IgD-negative memory B cell (primary cell): ENCODE measurements at regions not wholly inside any gene's neighbourhood (a gene's known extent, or its start where the extent isn't known, plus 50 kb on each side); places are given as distances from the start of the nearest gene placed in this dataset.
"Not testable (repeated sequence)": the region's sequence is repeated elsewhere in the genome, so short reads cannot be mapped to it uniquely, and the experiment has no call there.

ENCODE experiments used
- H3K27ac Mint-ChIP-seq, 3 donors: one replicate each; pipeline ENCODE4 v1.8.0; 2020 to 2022; ENCODE audit warnings: mild to moderate bottlenecking in 3 of 3, mixed read lengths in 3 of 3, moderate library complexity in 1 of 3
- H3K27me3 Mint-ChIP-seq: one replicate; pipeline ENCODE4 v1.8.0; 2021; ENCODE audit warnings: mixed read lengths
- H3K36me3 Mint-ChIP-seq: one replicate; pipeline ENCODE4 v1.8.0; 2020; ENCODE audit warnings: mild to moderate bottlenecking, mixed read lengths
- H3K4me1 Mint-ChIP-seq, 3 donors: one replicate each; pipeline ENCODE4 v1.8.0; 2020 to 2022; ENCODE audit warnings: mixed read lengths in 3 of 3, mild to moderate bottlenecking in 1 of 3
- H3K4me3 Mint-ChIP-seq, 4 donors: one replicate each; pipeline ENCODE4 v1.8.0; 2020 to 2022; ENCODE audit warnings: mild to moderate bottlenecking in 4 of 4, mixed read lengths in 4 of 4, moderate library complexity in 3 of 4
- H3K9me3 Mint-ChIP-seq, 3 donors: one replicate each; pipeline ENCODE4 v1.8.0; 2020 to 2021; ENCODE audit warnings: mixed read lengths in 3 of 3, mild to moderate bottlenecking in 1 of 3

DNA sequence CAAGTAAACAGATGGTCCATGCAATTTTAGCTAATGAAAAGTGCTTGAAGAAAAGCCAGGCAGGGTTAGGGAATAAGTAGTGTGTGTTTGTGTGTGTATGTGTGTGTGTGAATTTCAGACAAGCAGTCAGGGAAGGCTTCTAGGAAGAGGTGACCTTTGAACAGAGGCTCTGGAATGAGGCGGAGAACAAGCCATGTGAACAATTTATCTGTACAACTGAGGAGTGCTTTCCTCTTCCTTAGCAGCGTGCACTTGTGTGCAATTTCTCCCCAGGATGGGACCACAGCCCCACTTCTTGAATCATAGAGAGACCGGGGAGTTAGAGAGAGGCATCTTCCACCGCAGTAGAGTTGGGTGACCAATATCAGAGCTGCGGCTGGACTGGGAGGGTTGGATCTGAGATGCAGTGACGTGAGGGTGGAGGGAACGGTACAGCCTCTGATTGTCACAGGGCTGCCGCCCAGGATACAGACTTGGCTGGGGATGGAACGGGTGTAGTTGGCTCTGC is 69.2 kb upstream of the FAM171A1 start:
- H3K27me3 Mint-ChIP-seq, result peaks cover 9% of the 10 kb centered on the region
- H3K36me3 Mint-ChIP-seq, result peaks cover 2% of the 10 kb centered on the region
- no peak overlapping the region for H3K27ac Mint-ChIP-seq
- H3K9me3 Mint-ChIP-seq, result no peaks in the 10 kb centered on the region
- peaks cover 0 to 2% (median 0%) of the 10 kb centered on the region in 3 donors for H3K4me1 Mint-ChIP-seq
- H3K4me3 Mint-ChIP-seq, result no peak overlapping the region

DNA sequence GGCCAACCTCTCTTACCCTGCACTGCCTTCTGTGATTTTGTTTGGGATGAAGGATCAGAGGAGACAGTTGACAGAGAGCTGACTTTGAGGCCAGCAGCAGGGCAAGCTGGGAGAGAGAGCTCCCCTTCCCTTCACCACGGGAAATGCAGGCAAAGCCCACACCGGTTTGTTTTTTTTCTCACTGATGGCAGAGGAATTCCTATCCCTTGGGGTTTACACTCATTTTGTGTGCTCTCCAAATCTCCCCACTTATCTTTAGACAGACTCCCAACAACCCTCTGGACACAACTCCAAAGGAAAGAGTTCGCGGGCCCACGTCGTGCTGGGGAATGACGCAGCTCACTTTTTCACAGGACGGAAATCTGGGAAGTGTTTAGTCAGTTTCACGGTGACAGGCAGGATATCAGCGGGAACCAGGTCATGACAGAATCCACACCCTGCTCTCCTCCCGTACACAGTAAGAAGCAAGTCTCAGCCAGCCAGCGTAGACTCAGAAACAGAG is 68.3 kb upstream of the FAM171A1 start:
- H3K27ac Mint-ChIP-seq, result no peak overlapping the region
- peaks cover 14% of the 10 kb centered on the region for H3K27me3 Mint-ChIP-seq
- H3K4me1 Mint-ChIP-seq, result peaks cover 0 to 4% (median 3%) of the 10 kb centered on the region in 3 donors

GRCh38 chr10:15436696-15437095 is 65.6 kb upstream of the FAM171A1 start:
- Mint-ChIP-seq H3K27me3 (peaks cover 17% of the 10 kb centered on the region), H3K4me3 (no peak overlapping the region), H3K27ac (no peak overlapping the region), H3K9me3 (no peaks in the 10 kb centered on the region), H3K36me3 (no peaks in the 10 kb centered on the region), H3K4me1 (peaks cover 0 to 6% (median 6%) of the 10 kb centered on the region in 3 donors)

More for the DNA sequence above, 68.3 kb upstream of the FAM171A1 start:
- Mint-ChIP-seq H3K4me3 (no peak overlapping the region), H3K9me3 (no peaks in the 10 kb centered on the region), H3K36me3 (peaks cover 2% of the 10 kb centered on the region)

- Mint-ChIP-seq H3K36me3 (no peaks in the 10 kb centered on the region), H3K4me1 (peaks cover 0 to 6% (median 4%) of the 10 kb centered on the region in 3 donors), H3K4me3 (peak overlapping the region in 2 of 4 donors; percentile 82 to 91), H3K9me3 (no peaks in the 10 kb centered on the region), H3K27me3 (peaks cover 14% of the 10 kb centered on the region), H3K27ac (no peak overlapping the region)
Observed at GRCh38 chr10:15433850-15434537, 62.9 kb upstream of the FAM171A1 start.

- Mint-ChIP-seq H3K27ac (no peak overlapping the region), H3K9me3 (no peaks in the 10 kb centered on the region), H3K4me3 (no peak overlapping the region), H3K4me1 (peaks cover 0 to 6% (median 4%) of the 10 kb centered on the region in 3 donors), H3K27me3 (peaks cover 11% of the 10 kb centered on the region), H3K36me3 (no peaks in the 10 kb centered on the region)
Observed at GRCh38 chr10:15432266-15432665, 61.2 kb upstream of the FAM171A1 start.

GRCh38 chr10:15430969-15431771 is 60.1 kb upstream of the FAM171A1 start:
- no peak overlapping the region for H3K4me3 Mint-ChIP-seq
- peaks cover 0 to 6% (median 4%) of the 10 kb centered on the region in 3 donors for H3K4me1 Mint-ChIP-seq
- H3K27me3 Mint-ChIP-seq, result peaks cover 10% of the 10 kb centered on the region
- no peak overlapping the region for H3K27ac Mint-ChIP-seq
- H3K9me3 Mint-ChIP-seq, result no peaks in the 10 kb centered on the region
- H3K36me3 Mint-ChIP-seq, result no peaks in the 10 kb centered on the region

DNA sequence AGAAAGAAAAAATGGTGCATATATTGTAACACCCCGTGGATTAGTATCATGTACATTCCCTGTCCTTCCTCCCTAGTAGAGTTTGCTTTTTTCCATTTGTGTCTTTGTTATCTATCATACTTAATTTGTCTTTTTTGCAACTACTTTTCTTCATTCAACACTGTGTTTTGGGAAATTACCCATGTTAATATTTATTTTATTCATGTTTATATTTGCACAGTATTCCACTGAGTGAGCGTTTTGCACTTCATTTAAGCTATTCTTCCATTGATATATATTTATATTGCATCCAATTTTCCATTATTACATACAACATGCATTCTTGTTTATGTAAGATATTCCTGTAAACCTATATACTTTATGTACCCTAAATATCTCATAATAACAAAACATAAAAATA is 57.6 kb upstream of the FAM171A1 start:
- peaks cover 3% of the 10 kb centered on the region for H3K27me3 Mint-ChIP-seq

GRCh38 chr10:15427843-15428414 is 56.8 kb upstream of the FAM171A1 start:
- no peak overlapping the region for H3K27ac Mint-ChIP-seq
- no peaks in the 10 kb centered on the region for H3K4me1 Mint-ChIP-seq
- peaks cover 3% of the 10 kb centered on the region for H3K27me3 Mint-ChIP-seq
- H3K4me3 Mint-ChIP-seq, result no peak overlapping the region
- peaks cover 0 to 2% (median 0%) of the 10 kb centered on the region in 3 donors for H3K9me3 Mint-ChIP-seq
- H3K36me3 Mint-ChIP-seq, result no peaks in the 10 kb centered on the region

More for the DNA sequence above, 57.6 kb upstream of the FAM171A1 start:
- no peaks in the 10 kb centered on the region for H3K36me3 Mint-ChIP-seq
- no peak overlapping the region for H3K27ac Mint-ChIP-seq
- H3K4me1 Mint-ChIP-seq, result no peaks in the 10 kb centered on the region
- H3K4me3 Mint-ChIP-seq, result no peak overlapping the region
- peaks cover 0 to 2% (median 0%) of the 10 kb centered on the region in 3 donors for H3K9me3 Mint-ChIP-seq

DNA sequence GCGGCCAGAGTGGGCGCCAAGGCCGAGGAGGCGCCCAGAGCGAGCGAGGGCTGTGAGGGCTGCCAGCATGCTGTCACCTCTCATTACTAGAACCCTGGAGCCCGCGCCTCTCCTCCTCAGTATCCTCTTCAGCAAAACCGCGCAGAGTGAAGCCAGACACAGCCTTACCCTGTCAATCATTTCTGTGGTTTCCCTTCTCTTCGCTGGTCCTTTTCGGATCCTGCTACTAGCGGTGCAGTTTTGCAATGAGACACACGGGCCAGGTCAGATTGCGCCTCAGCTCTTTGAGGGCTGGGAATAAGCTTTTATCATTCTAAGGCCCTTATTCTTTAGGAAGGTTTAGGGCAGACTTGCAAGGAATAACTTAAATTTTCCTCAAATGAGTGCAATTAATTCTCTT is 55.5 kb upstream of the FAM171A1 start:
- no peaks in the 10 kb centered on the region for H3K4me1 Mint-ChIP-seq
- H3K36me3 Mint-ChIP-seq, result no peaks in the 10 kb centered on the region
- H3K9me3 Mint-ChIP-seq, result peaks cover 0 to 2% (median 0%) of the 10 kb centered on the region in 3 donors
- no peak overlapping the region for H3K27ac Mint-ChIP-seq
- H3K27me3 Mint-ChIP-seq, result peaks cover under 1% of the 10 kb centered on the region
- no peak overlapping the region for H3K4me3 Mint-ChIP-seq

DNA sequence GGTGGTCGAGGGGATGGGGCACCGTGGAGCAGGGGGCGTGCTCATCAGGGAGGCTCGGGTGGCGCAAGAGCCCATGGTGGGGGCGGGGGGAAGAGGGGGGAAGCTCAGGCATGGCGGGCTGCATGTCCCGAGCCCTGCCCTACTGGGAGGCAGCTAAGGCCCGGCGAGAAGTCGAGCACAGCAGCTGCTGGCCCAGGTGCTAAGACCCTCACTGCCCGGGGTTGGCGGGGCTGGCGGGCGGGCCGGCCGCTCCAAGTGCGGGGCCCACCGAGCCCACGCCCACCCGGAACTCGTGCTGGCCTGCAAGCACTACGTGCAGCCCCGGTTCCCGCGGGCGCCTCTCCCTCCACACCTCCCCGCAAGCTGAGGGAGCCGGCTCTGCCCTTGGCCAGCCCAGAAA is 55.0 kb upstream of the FAM171A1 start:
- Mint-ChIP-seq H3K9me3 (peaks cover 0 to 2% (median 0%) of the 10 kb centered on the region in 3 donors), H3K4me1 (no peaks in the 10 kb centered on the region), H3K27me3 (no peaks in the 10 kb centered on the region), H3K27ac (no peak overlapping the region), H3K36me3 (no peaks in the 10 kb centered on the region), H3K4me3 (no peak overlapping the region)

- not testable (repeated sequence) for H3K4me3 Mint-ChIP-seq, H3K27ac Mint-ChIP-seq, H3K36me3 Mint-ChIP-seq, H3K27me3 Mint-ChIP-seq, H3K4me1 Mint-ChIP-seq, H3K9me3 Mint-ChIP-seq
Observed at GRCh38 chr10:15421875-15422274, 50.8 kb upstream of the FAM171A1 start.
